HG03139 (cell line): ENCODE measurements at regions not wholly inside any gene's neighbourhood (a gene's known extent, or its start where the extent isn't known, plus 50 kb on each side); places are given as distances from the start of the nearest gene placed in this dataset.
A peak's percentile ranks its signal among the peaks of the same experiment; 100 is the strongest.

ENCODE experiments used
- ATAC-seq: cut with Tn5 transposase; IDR thresholded peaks from one replicate; pipeline ENCODE4 v1.9.1; 2021; ENCODE audit not compliant: unreplicated experiment

- ATAC-seq: peak; percentile 76
Measured at GRCh38 chr11:127130321-127130720, 129.8 kb upstream of the KIRREL3 start.

- ATAC-seq: no peak
Measured at GRCh38 chr11:127126986-127127385, 126.4 kb upstream of the KIRREL3 start.

GRCh38 chr11:127119356-127119755 lies 118.8 kb upstream of the KIRREL3 start:
- no peak for ATAC-seq

GRCh38 chr11:127118811-127119210 lies 118.2 kb upstream of the KIRREL3 start:
- ATAC-seq: no peak

- ATAC-seq: no peak
Measured at GRCh38 chr11:127117231-127117739, 116.7 kb upstream of the KIRREL3 start.

GRCh38 chr11:127115844-127116243 lies 115.3 kb upstream of the KIRREL3 start:
- ATAC-seq: no peak

GRCh38 chr11:127114035-127114434 lies 113.5 kb upstream of the KIRREL3 start:
- ATAC-seq: no peak

- ATAC-seq: no peak
Measured at GRCh38 chr11:127110542-127110941, 110.0 kb upstream of the KIRREL3 start.

- ATAC-seq: no peak
Measured at GRCh38 chr11:127109796-127110480, 109.4 kb upstream of the KIRREL3 start.

GRCh38 chr11:127108838-127109237 lies 108.3 kb upstream of the KIRREL3 start:
- no peak for ATAC-seq

- ATAC-seq: no peak
Measured at GRCh38 chr11:127106938-127107337, 106.4 kb upstream of the KIRREL3 start.

- no peak for ATAC-seq
Measured at GRCh38 chr11:127105593-127106541, 105.3 kb upstream of the KIRREL3 start.

- ATAC-seq: no peak
Measured at GRCh38 chr11:127103586-127104388, 103.2 kb upstream of the KIRREL3 start.

- no peak for ATAC-seq
Measured at GRCh38 chr11:127098684-127099083, 98.1 kb upstream of the KIRREL3 start.

- ATAC-seq: no peak
Measured at GRCh38 chr11:127080735-127081134, 80.2 kb upstream of the KIRREL3 start.

GRCh38 chr11:127075758-127076157 lies 75.2 kb upstream of the KIRREL3 start:
- no peak for ATAC-seq

GRCh38 chr11:127074151-127074761 lies 73.7 kb upstream of the KIRREL3 start:
- ATAC-seq: peak; percentile 90

GRCh38 chr11:127073621-127074020 lies 73.1 kb upstream of the KIRREL3 start:
- ATAC-seq: no peak

GRCh38 chr11:127071606-127072005 lies 71.0 kb upstream of the KIRREL3 start:
- ATAC-seq: no peak

GRCh38 chr11:127070808-127071207 lies 70.2 kb upstream of the KIRREL3 start:
- no peak for ATAC-seq
